ENCODE measurements at regions not wholly inside any gene's neighbourhood (a gene's known extent, or its start where the extent isn't known, plus 50 kb on each side); places are given as distances from the start of the nearest gene placed in this dataset.

DNA sequence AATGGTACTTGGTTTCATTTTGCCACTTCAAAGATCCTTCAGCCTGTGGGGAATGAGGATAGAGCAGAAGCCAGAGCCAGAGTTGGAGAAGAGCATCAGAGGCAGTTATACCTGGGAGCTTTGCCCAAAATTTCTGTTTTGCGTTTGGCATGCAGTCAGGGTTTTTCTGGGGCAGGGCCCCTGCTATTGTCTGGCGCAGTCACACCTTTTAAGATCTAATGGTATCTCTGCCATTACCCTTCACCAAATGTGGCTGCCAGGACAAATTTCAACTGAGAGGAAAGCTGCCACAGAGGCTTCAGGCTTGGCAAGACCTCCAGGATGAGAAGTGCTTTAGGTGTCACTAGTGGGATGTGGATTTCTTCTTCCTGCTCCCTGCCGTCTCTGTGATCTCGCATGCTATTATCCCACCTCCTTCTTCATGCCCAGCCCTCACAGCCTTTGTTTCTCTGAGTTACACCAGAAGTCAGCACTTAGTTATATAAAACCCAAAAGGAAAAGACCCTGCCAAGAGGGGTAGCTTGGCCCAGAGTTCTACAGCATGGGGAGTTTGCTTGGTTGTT lies 357.0 kb downstream of the TLE4 start:
- DNase-seq (ENCODE audit: low read depth in 1 of 2, low spot score in 1 of 2) = no peak

DNA sequence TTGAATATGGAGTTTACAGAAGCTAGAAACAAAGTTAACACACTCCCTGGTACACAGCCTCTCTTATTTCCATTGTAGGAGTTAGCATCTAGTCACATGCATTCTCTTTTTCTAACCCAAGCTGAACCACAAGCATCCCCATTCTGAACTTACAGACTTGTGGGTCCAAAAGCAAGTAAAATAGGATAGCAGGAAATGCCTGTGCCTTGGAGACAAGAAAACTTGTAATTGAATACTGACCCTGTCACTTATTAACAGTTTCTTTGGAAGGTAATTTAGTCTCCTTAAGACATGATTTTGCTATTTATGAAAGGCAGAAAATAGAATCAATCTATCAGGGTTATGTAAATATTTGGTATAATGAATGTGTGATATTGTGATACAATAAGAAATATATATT lies 353.6 kb downstream of the TLE4 start:
- DNase-seq (ENCODE audit: low read depth in 1 of 2, low spot score in 1 of 2) = no peak

DNA sequence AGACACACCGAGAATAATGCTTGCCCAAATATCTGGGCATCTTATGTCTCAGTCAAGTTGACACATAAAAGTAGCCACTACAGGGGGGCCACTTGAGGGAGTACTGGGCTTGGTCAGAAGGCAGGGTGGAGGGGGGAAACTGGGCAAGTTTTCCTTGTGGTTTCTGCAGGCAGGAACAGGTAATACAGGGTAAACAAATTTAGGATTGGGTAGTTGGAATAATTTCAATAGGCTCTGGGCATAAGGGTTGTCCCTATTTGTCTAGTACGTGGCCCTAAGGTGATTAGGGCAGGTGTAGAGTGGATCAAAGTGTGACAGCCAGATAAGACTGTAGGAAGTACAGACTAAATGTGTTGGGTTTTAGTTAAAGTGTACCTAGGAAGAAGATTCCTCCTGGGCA lies 353.1 kb downstream of the TLE4 start:
- DNase-seq (ENCODE audit: low read depth in 1 of 2, low spot score in 1 of 2) = no peak

DNA sequence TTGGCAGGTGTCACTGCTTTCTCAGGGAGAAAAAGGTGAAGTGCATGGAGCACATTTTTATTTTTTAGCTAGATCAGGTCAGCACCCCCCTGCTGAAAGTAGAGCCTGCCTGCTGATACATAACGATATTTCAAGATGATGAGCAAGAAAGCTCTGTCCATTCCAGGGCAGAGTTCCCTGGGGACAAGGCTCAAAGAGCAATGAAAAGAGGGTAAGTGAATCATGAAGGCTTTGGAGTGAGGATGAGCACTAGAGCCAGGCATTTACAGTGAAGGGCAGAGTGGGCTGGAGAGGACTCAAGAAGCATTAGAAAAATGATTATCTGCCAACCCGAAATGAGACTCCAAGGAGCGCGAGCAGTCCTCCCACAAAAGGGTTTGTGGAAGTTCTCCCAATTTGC lies 345.7 kb downstream of the TLE4 start:
- DNase-seq (ENCODE audit: low read depth in 1 of 2, low spot score in 1 of 2) = no peak

DNA sequence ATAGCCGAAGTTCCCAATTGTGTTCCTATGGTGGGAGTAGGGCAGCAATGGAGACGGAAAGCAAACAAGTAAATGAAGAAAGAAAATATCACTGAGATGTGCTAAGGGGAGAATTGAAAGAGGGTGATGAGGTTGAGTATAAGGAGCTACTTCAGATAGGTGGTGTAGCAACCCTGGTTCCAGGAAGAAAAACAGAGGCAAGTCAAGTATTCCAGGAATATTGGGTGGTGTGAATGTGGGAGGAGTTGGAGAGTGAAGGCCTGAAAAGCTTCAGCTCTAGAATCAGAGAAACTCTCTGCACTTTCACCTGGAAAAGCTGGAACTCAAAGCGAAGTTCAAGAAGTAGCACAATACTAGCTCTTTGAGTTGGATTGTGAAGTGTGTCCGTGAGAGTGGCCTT lies 342.1 kb downstream of the TLE4 start:
- no peak for DNase-seq (ENCODE audit: low read depth in 1 of 2, low spot score in 1 of 2)

DNA sequence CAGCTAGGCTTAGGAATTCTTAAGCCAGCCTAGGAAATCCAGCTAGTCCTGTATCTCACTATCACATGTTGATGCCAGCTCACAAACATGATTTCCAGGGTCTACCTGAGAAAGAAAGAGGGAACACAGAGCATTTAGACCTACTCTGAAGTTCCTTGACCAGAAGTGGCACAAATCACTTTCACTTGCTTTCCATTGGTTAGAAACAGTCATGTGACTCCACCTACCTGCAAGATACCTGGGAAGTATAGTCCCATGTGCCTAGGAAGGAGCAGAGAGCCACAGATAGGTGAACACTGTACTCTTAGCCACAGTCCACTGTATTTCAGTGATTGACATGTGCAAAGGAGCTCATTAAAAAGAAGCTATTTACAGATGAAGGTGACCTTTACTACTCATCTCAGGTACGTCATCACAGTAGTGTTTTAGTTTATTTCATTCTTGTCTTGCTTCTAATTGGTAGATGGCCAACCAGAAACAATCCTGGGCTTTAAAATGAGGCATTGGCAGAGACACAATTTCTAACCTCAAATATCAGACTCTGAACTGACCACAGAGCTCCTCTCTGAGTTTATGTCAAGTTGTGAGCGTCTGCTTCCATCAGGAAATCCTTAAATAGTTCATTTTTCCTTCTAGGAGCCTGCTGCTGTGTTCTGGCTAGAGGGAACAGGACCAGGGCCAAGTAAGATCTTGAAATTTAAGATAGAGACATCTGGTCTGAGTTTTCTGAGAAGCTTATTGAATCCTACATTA lies 340.7 kb downstream of the TLE4 start:
- no peak for DNase-seq (ENCODE audit: low read depth in 1 of 2, low spot score in 1 of 2)

DNA sequence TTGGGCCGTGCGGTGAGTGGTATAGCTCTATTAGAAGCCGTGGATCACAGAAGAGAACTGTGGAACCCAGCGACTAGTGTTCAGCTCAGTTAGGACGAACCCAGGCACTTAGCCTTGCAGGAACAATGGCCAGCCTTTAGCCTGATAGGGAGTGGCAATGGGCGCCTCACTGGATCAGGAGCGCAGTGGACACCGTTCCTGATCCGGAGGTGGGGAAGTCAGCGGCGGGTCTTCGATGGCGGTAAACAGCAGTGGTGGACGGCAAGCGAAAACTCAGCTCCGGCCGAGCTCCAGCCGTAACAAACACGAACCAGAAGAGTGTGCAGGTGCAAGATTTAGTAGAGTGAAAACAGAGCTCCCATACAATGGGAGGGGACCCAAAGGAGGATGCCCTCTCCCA lies 340.0 kb downstream of the TLE4 start:
- DNase-seq (ENCODE audit: low read depth in 1 of 2, low spot score in 1 of 2) = no peak

DNA sequence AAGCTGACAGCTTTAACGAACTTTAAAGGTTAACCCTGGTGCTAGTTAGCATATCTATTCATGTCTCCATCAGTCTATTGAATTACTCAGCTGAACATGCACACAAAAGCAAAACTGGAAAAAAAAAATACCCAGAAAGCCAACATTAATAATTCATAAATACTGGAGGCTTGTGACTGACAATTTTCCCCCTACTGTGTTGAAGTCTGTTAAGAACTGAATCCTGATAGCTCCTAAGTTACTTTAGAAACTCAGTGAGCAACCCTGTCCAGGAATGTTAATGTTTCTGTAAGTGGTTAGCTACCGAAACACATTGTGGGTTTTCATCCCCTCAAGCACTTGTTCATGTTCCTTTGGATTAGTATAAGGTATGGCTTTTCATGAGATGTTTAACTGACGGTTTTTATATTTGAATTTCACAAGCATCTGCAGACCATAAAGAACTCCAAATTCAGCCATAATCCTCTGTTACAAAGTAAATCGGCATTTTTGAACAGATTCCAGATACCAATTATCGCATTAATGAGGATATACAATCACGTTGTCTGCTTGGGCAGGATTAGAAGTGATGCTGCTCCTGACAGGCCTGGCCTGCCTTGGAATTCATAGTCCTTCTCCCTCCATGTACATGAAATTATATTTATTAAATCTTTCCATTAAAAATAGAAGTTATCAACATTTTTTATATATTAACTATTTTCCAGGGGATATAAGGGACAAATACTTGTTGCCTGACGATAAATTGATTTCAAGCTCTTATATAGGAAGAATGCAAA lies 331.2 kb downstream of the TLE4 start:
- DNase-seq (ENCODE audit: low read depth in 1 of 2, low spot score in 1 of 2) = no peak

DNA sequence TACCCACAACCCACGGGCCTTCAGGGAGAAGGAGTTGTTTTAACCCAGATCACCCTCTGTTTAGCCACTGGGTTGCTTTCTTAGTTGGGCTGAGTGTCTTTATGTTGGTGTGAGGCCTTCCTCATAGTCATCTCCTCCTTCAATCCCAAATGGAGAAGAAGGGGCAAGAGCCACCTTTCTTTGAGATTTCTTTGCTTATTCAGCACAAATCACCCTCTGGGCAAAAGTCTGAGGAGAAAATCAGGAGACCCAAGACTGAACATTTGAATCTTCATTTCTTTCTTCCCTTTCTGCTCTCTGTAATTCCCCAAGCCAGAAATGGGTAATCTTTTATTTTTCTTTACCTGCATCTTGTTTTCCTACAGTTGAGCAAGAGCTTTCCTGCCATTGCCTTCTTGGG lies 329.0 kb downstream of the TLE4 start:
- no peak for DNase-seq (ENCODE audit: low read depth in 1 of 2, low spot score in 1 of 2)

DNA sequence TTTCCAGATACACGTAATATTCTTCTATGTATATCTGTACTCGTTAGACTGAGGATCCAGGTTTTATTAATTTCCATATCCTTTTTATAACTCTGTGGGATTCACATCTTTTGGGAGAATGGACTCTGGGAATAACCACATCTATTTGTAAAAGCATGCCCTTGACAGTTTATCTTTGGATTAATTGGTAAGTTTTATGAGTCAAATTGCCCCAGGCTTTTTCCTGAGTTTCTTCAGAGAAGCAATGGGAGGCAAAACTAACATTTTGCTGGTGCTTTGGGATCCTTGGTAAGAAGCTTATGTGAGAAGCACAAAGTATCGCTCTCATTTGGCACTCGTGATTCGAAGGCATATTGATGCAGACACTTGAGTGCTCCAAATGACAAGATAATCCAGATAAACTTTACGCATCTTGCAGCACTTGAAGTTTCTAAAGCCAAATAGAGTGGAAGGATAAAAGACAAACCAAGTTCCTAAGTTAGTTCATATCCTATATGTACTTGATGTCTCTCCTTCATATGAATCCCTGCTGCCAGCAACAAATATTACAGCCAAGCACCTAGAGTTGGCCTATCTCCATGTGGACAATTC lies 324.7 kb downstream of the TLE4 start:
- no peak for DNase-seq (ENCODE audit: low read depth in 1 of 2, low spot score in 1 of 2)

DNA sequence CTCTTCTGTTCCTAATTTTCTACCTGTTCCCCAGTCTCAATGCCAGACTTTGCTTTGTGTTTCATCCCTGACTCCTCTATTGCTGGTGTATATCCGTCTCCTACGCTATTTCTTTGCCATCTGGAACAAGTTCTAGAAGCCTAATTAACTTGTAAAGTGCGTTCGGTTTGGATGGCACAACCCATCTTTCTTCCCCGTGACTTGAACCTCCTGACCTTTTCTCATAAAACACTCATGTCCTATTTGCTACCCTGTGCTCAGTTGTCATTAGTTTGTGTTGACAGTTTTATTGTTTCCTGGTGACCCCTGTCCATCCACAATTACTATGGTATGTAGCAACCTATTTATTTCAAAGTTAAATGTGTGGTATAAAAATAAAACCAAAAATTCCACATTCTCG lies 323.5 kb downstream of the TLE4 start:
- DNase-seq (ENCODE audit: low read depth in 1 of 2, low spot score in 1 of 2) = no peak

DNA sequence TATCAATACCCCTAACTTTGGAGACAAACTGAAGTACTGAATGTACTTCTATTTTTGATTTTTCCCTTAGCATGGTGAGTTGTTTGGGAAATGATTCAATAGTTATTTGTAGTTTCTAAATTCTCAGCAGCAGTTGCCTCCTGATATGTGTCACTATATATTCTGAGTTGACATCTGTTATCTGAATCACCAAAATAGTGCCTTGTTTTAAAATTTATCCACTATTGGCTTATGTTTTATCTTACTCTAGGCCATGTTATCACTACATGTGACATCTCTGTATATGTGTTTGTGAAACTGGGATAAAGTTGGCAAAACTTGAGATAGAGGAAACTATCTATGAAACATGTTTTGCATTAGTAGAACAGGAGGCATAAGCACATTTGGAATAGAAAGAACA lies 317.6 kb downstream of the TLE4 start:
- no peak for DNase-seq (ENCODE audit: low read depth in 1 of 2, low spot score in 1 of 2)

DNA sequence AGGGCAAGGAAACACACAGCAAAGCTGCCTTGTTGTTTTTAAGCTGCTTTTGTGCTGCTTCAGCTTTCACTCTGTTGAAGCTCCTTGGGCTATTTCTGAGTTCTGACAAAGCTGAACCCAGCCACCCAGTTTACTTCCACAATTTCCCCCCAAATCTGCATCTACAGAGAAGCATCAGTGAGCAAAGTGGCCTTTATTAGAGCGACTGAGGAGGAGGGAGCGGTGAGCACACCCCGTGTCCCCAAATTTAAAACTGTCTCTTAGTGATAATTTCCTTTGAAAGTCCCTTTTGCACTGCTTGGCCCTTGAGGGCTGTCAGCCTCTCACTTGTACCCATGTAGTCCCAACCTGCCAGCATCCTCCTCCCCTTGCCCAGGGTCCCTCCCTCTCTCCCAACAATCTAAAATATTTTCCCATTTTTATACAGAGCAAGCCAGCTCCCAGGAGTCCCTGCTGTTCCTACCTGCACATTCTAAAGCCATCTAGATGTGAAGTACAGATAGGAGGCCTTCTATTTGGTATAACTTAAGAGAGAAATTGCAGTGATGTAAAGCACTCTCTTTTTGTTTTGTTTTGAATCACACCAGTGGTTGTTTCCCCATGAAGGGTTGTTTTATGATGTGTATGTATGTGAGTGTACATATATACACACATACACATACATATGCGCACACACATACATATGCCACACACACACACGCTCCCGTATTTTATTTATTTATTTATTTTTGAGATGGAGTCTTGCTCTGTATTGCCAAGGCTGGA lies 313.5 kb downstream of the TLE4 start:
- no peak for DNase-seq (ENCODE audit: low read depth in 1 of 2, low spot score in 1 of 2)

DNA sequence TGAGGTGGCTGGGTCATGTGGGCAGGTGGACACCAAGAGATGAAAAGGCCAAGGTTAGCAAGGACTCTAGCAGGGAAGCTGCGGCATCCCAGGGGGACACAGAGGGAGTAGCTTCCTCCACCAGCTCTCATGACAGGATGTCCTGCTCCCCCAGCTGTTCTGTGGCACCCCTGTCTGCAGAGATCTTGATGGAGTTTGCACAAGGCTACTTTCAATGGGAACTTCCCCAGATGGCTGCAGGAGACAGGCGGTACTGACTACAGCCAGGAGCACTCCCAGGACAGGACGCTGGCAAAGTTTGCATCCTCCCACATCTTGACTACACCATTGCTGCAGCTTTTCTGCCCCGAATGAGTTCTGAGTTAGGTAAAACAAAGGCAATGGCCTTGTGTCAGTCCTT lies 312.8 kb downstream of the TLE4 start:
- no peak for DNase-seq (ENCODE audit: low read depth in 1 of 2, low spot score in 1 of 2)

DNA sequence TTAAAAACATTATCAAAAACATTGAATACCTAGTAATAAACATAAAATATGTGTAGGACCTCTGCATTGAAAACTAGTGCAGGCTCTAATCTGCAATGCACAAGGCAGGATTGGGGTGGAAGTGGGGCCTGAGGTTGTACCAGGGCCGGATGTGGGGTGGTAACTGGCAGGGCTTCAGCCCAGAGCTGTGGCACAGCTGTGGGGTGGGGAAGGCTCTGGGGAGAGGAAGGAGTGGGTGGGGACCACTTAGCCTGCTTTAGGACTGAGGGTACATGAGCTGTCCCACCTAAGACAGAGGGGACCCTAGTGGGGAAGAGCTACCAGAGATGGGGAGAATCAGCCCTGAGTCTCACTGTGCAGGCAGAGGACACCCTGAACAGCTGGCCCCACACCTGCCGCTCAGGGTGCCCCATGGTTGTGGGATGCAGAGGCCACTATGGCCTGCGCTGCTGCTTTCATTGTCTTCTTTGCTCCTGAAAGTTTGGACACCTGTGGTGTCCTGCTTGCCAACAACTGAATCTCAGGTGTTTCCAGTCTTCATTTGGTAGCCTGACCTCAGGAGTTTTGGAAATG lies 311.4 kb downstream of the TLE4 start:
- peak in 1 of 2 donors; percentile 18 for DNase-seq (ENCODE audit: low read depth in 1 of 2, low spot score in 1 of 2)

DNA sequence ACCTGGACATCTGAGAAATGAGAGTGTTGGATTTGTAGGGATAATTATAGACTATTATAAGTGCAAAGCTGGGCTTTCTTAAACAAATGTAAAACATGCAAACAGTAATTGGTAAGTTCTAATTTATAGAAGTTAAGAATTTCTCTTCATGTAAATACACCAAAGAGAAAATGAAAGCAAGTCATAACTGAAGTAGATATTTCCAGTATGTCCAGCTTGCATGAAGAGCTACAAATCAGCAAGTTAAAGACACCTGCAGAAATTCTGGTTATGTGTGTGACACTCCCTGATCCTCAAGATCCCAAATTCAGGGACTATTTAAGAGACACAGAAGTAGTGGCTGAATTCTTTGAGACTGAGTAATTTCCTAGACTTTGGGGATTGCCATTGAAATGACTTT lies 308.9 kb downstream of the TLE4 start:
- DNase-seq (ENCODE audit: low read depth in 1 of 2, low spot score in 1 of 2) = no peak

DNA sequence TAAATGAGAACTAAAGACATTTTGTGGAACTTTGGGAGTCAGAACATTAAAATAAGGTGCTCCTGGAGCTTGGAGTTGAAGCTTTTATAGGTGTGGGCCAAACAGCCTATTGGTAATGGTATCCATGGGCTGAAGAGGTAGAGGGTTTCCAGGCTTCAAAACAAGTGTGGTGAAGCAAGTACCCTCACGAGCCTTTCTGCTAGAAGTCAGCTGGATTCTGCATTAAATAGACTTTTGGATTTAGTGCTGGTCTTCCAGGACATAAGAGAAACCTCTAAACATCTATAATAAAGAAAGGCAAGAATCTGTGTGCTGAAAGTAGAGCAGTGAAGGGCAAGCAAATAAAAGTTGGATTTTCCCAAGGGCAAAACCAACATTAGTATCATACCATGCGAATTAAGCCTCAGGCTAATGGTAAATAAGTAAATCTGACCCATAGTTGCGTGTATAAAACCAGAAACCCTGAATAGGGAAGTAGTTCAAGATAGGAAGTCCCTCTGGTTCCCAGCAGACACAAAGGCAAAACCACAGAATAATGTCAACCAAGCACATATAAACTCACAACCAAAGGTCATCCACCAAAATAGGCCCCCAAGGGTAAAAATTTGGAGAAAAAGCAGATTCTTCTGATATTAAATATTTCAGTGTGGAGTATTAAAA lies 306.3 kb downstream of the TLE4 start:
- DNase-seq (ENCODE audit: low read depth in 1 of 2, low spot score in 1 of 2) = no peak

DNA sequence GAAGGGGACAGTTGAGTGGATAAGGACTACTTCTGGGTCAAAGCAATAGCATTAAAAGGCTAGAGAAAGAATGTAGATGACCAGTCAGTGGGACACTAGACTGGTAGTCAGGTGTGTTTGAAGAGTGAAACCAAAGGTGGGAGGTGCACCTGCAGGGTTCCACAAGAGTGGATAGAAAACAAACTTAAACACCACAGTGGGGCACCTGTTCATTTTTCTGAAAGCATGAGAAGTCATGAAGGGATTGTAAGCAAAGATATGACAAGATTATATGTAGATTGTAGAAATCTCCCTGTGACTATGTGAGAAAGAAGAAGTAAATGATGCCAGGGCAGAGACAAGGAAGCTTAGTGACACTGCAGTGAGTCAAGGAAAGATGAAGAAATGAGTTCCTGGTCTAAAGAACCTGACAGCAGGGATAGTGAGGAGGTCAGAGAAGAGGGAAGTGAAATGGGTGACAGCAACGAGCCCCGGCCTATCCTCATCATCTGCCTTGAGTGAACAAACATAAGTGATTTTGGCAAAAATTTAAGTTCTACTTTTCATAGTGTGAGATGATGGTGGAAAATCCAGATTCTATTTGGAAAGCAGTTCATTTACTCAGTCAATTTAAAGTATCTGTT lies 296.9 kb downstream of the TLE4 start:
- no peak for DNase-seq (ENCODE audit: low read depth in 1 of 2, low spot score in 1 of 2)

DNA sequence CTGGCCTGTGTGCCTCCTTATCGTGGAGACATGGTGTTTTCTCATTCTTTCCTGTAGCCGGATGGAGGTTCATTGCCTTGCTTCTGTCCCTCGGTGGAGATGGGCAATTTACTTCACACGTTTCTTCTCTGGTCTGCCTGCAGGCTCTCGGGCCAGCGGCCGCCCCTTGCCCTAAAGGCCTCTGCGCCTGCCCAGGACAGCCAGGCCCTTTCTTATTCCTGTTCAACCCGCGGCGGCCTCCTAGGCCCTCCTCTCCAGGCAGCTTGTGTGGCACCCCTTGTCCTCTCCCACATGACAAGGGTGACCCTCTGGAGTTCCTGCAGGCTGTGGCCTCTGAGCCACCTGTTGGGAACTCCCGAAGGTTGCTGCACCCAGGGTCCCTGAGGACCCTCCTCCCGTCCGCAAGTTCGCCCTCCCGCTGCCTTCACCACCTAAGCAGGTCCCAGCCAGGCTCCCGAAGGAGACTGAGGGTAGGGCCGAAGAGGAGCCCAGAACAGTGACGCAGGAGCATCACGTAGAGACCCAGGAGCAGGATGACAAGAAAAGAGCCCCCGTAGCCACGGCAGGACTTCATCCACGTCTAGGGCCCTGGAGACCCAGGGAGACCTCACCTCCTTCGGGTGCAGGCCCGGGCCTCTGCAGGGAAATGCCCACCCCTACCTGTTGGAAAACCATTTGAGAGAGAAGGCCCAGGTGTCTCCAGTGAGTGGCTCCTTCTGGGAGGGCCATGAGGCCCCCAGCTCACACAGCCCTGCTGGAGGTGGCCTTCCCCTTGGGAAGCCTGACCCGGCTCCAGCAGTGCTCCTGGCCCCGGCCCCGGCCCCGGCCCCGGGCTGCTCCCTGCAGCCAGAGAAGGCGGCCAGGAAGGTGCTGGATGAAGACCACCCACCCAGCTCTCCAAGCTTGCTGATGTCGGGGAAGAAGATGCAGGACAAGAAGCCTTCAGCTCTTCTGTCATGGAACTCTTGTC lies 291.4 kb downstream of the TLE4 start:
- no peak for DNase-seq (ENCODE audit: low read depth in 1 of 2, low spot score in 1 of 2)

All from activated T-helper 1 cell treated with anti-CD3 and anti-CD28 coated beads, Interleukin-2, amount 50 U/mL, for 16 hours (primary cell).